H1 (cell line): ENCODE measurements at regions not wholly inside any gene's neighbourhood (a gene's known extent, or its start where the extent isn't known, plus 50 kb on each side); places are given as distances from the start of the nearest gene placed in this dataset.

ENCODE experiments used
- CTCF ChIA-PET: fragments of 300-600 bp; sonication (Branson Sonifier 250); formaldehyde crosslinking; loops from one replicate; lab custom pipeline; 2021; ENCODE audit not compliant: partially characterized antibody; lab: Charles Lee
- POLR2A ChIA-PET: fragments of 300-600 bp; sonication (Branson Sonifier 250); formaldehyde crosslinking; loops from one replicate; lab custom pipeline; 2021; ENCODE audit warnings: inconsistent platforms; ENCODE audit not compliant: partially characterized antibody; lab: Charles Lee
- DNase-seq, 2 experiments: peaks; one replicate each; pipeline versions ENCODE4 v3.0.0 to v3.0.0-alpha.2; 2010 to 2022; ENCODE audit warnings: low spot score in 2 of 2, low read depth in 1 of 2, mixed read lengths in 1 of 2
- FAIRE-seq: peaks from 2 replicates; lab custom pipeline; 2011; peaks lifted over from hg19 to GRCh38; lab: Jason Lieb, UNC
- H2AFZ ChIP-seq: 2 replicates; pipeline ENCODE4 v1.8.1; 2012; ENCODE audit warnings: low read length, inconsistent platforms
- H2AK5ac ChIP-seq: 2 replicates; pipeline ENCODE4 v1.6.1; 2013; ENCODE audit warnings: low read depth, low read length
- H2BK120ac ChIP-seq: replicated peaks from 2 replicates; pipeline ENCODE3; 2013; ENCODE audit warnings: low read depth, low read length, inconsistent platforms
- H2BK12ac ChIP-seq: 2 replicates; pipeline ENCODE4 v1.6.1; 2013; ENCODE audit warnings: low read depth, low read length
- H2BK15ac ChIP-seq: 2 replicates; pipeline ENCODE4 v1.6.1; 2013; ENCODE audit warnings: low read length
- H2BK20ac ChIP-seq: 2 replicates; pipeline ENCODE4 v1.6.1; 2013; ENCODE audit warnings: low read length
- H2BK5ac ChIP-seq: 2 replicates; pipeline ENCODE4 v1.6.1; 2013; ENCODE audit warnings: low read depth, low read length
- H3K14ac ChIP-seq: 2 replicates; pipeline ENCODE4 v1.6.1; 2013; ENCODE audit warnings: inconsistent platforms; ENCODE audit not compliant: insufficient read length
- H3K18ac ChIP-seq: 2 replicates; pipeline ENCODE4 v1.6.1; 2013; ENCODE audit warnings: low read length; ENCODE audit errors: extremely low read depth
- H3K23ac ChIP-seq: 2 replicates; pipeline ENCODE4 v1.6.1; 2013; ENCODE audit warnings: inconsistent platforms; ENCODE audit not compliant: insufficient read length
- H3K23me2 ChIP-seq: 2 replicates; pipeline ENCODE4 v1.6.1; 2013; ENCODE audit warnings: low read depth, low read length
- H3K27ac ChIP-seq: 2 replicates; pipeline ENCODE4 v1.6.1; 2011; ENCODE audit warnings: low read depth, low read length, inconsistent platforms
- H3K27me3 ChIP-seq, 4 experiments: replicated peaks in 1 of 4; 1 replicate in 1 of 4; 2 replicates in 3 of 4; pipeline versions ENCODE4 v1.6.1 to v1.8.1; 2011 to 2013; ENCODE audit warnings: low read length in 3 of 4, mild to moderate bottlenecking in 3 of 4, inconsistent platforms in 2 of 4, mixed read lengths in 2 of 4, moderate library complexity in 1 of 4; ENCODE audit not compliant: control insufficient read depth in 3 of 4, insufficient read depth in 3 of 4; ENCODE audit errors: extremely low read depth in 1 of 4
- H3K36me3 ChIP-seq, 4 experiments: 2 replicates each; pipeline versions ENCODE4 v1.6.1 to v1.8.1; 2011 to 2013; ENCODE audit warnings: mild to moderate bottlenecking in 4 of 4, low read length in 3 of 4, moderate library complexity in 2 of 4, control low read depth in 1 of 4, inconsistent platforms in 1 of 4; ENCODE audit not compliant: insufficient read depth in 4 of 4, control insufficient read depth in 2 of 4
- H3K4ac ChIP-seq: replicated peaks from 2 replicates; pipeline ENCODE3; 2013; ENCODE audit warnings: low read length, low read depth, mixed read lengths, inconsistent platforms; ENCODE audit not compliant: insufficient read length
- H3K4me1 ChIP-seq, 4 experiments: replicated peaks in 1 of 4; 1 replicate in 1 of 4; 2 replicates in 3 of 4; pipeline versions ENCODE4 v1.6.1 to v1.8.1; 2011 to 2013; ENCODE audit warnings: low read length in 3 of 4, inconsistent platforms in 2 of 4, mixed read lengths in 1 of 4; ENCODE audit not compliant: insufficient read depth in 4 of 4, control insufficient read depth in 3 of 4
- H3K4me2 ChIP-seq, 2 experiments: 2 replicates each; pipeline versions ENCODE4 v1.6.1 to v1.8.1; 2011 to 2013; ENCODE audit warnings: low read depth in 2 of 2, low read length in 2 of 2, control low read depth in 1 of 2, inconsistent platforms in 1 of 2, mild to moderate bottlenecking in 1 of 2; ENCODE audit not compliant: insufficient read depth in 1 of 2
- H3K4me3 ChIP-seq, 4 experiments: fragments of 200-600, 300-600 bp in 1 of 4; sonication (generic), shearing (Covaris generic), sonication (Bioruptor Twin) in 1 of 4; 2 replicates each; pipeline versions ENCODE4 v1.5.1 to v1.8.1; 2011 to 2016; ENCODE audit warnings: low read length in 4 of 4, low read depth in 3 of 4, control low read depth in 2 of 4, inconsistent platforms in 2 of 4, mild to moderate bottlenecking in 2 of 4, mixed read lengths in 1 of 4, moderate library complexity in 1 of 4; ENCODE audit not compliant: insufficient read depth in 2 of 4; ENCODE audit errors: extremely low read depth in 1 of 4
- H3K56ac ChIP-seq: replicated peaks from 2 replicates; pipeline ENCODE3; 2013; ENCODE audit warnings: low read depth, mild to moderate bottlenecking, mixed read lengths, low read length, inconsistent platforms; ENCODE audit not compliant: insufficient read length
- H3K79me1 ChIP-seq: 2 replicates; pipeline ENCODE4 v1.6.1; 2013; ENCODE audit warnings: low read depth, low read length, control low read depth
- H3K79me2 ChIP-seq, 2 experiments: 2 replicates each; pipeline versions ENCODE4 v1.6.1 to v1.8.1; 2012 to 2013; ENCODE audit warnings: low read length in 2 of 2, mild to moderate bottlenecking in 2 of 2, inconsistent platforms in 1 of 2; ENCODE audit not compliant: insufficient read depth in 2 of 2, control insufficient read depth in 1 of 2
- H3K9ac ChIP-seq, 4 experiments: replicated peaks in 1 of 4; 1 replicate in 1 of 4; 2 replicates in 3 of 4; pipeline versions ENCODE4 v1.6.1 to v1.8.1; 2011 to 2013; ENCODE audit warnings: low read depth in 3 of 4, low read length in 3 of 4, control low read depth in 2 of 4, mild to moderate bottlenecking in 2 of 4, moderate library complexity in 2 of 4, inconsistent platforms in 1 of 4; ENCODE audit errors: extremely low read depth in 1 of 4
- H3K9me3 ChIP-seq, 2 experiments: 2 replicates each; pipeline versions ENCODE4 v1.6.1 to v1.8.1; 2012 to 2013; ENCODE audit warnings: mild to moderate bottlenecking in 2 of 2, moderate library complexity in 2 of 2, control low read depth in 1 of 2, inconsistent platforms in 1 of 2, low read depth in 1 of 2, low read length in 1 of 2, mixed read lengths in 1 of 2; ENCODE audit not compliant: insufficient read depth in 2 of 2
- H4K20me1 ChIP-seq, 2 experiments: replicated peaks in 1 of 2; 2 replicates each; pipeline versions ENCODE3 to v1.8.1; 2011 to 2013; ENCODE audit warnings: inconsistent platforms in 2 of 2, low read length in 2 of 2, mild to moderate bottlenecking in 1 of 2; ENCODE audit not compliant: insufficient read depth in 2 of 2, control insufficient read depth in 1 of 2
- H4K5ac ChIP-seq: 2 replicates; pipeline ENCODE4 v1.6.1; 2013; ENCODE audit warnings: low read length, low read depth, mixed read lengths, inconsistent platforms; ENCODE audit not compliant: insufficient read length
- H4K8ac ChIP-seq: 2 replicates; pipeline ENCODE4 v1.8.0; 2013; ENCODE audit warnings: mild to moderate bottlenecking, moderate library complexity, low read length, inconsistent platforms; ENCODE audit not compliant: insufficient read depth; ENCODE audit errors: extremely low read depth
- H4K91ac ChIP-seq: replicated peaks from 2 replicates; pipeline ENCODE3; 2013; ENCODE audit warnings: low read length, mixed read lengths, inconsistent platforms; ENCODE audit not compliant: insufficient read length
- BRCA1 ChIP-seq: IDR thresholded peaks from 2 replicates; pipeline ENCODE4 v1.6.1; 2012; ENCODE audit warnings: low read depth, low read length, improper control_type of control experiment
- CHD2 ChIP-seq: IDR thresholded peaks from 2 replicates; pipeline ENCODE4 v1.6.1; 2012; ENCODE audit warnings: low read length, improper control_type of control experiment
- EZH2 ChIP-seq: fragments of 200-600 bp; sonication (generic); IDR thresholded peaks from 2 replicates; pipeline ENCODE4 v1.7.1; 2012; ENCODE audit warnings: low read depth, mild to moderate bottlenecking, moderate library complexity, low read length, inconsistent platforms; ENCODE audit not compliant: severe bottlenecking
- KDM5A ChIP-seq: fragments of 200-600 bp; IDR thresholded peaks from 2 replicates; pipeline ENCODE4 v1.7.1; 2012; ENCODE audit warnings: mild to moderate bottlenecking, low read length, inconsistent platforms, mixed read lengths
- POLR2AphosphoS5 ChIP-seq: IDR thresholded peaks from 2 replicates; pipeline ENCODE4 v1.6.1; 2011; ENCODE audit warnings: low read depth, low read length
- POU5F1 ChIP-seq: IDR thresholded peaks from 2 replicates; pipeline ENCODE4 v1.6.1; 2011; ENCODE audit warnings: low read depth, mild to moderate bottlenecking, low read length, moderate library complexity
- SP2 ChIP-seq: IDR thresholded peaks from 2 replicates; pipeline ENCODE4 v1.6.1; 2012; ENCODE audit warnings: mild to moderate bottlenecking, low read length, inconsistent platforms
- SP4 ChIP-seq: IDR thresholded peaks from 2 replicates; pipeline ENCODE4 v1.6.1; 2012; ENCODE audit warnings: low read length, inconsistent platforms
- TAF1 ChIP-seq: IDR thresholded peaks from 2 replicates; pipeline ENCODE4 v1.6.1; 2011; ENCODE audit warnings: mild to moderate bottlenecking, low read depth, low read length
- YY1 ChIP-seq: IDR thresholded peaks from 2 replicates; pipeline ENCODE4 v1.6.1; 2011; ENCODE audit warnings: low read depth, mild to moderate bottlenecking, low read length
- ZNF274 ChIP-seq: IDR thresholded peaks from 2 replicates; pipeline ENCODE4 v1.7.0; 2012; ENCODE audit warnings: low read length, borderline replicate concordance; ENCODE audit errors: extremely low read depth
- whole genome bisulfite sequencing, 2 experiments: shearing (Covaris generic) in 1 of 2; methylation state at CpG; one replicate each; pipeline versions ENCODE4 v1.1.6 to v1.1.7; 2013 to 2015; ENCODE audit warnings: low lambda C conversion rate in 2 of 2, mixed read lengths in 2 of 2, inconsistent platforms in 1 of 2, low coverage in 1 of 2, missing lambda C conversion rate in 1 of 2; ENCODE audit not compliant: insufficient replicate concordance in 2 of 2, insufficient coverage in 1 of 2, insufficient read length in 1 of 2; ENCODE audit errors: extremely low coverage in 1 of 2, missing lambda C conversion rate in 1 of 2; 5-methylcytosine and 5-hydroxymethylcytosine counted together

DNA sequence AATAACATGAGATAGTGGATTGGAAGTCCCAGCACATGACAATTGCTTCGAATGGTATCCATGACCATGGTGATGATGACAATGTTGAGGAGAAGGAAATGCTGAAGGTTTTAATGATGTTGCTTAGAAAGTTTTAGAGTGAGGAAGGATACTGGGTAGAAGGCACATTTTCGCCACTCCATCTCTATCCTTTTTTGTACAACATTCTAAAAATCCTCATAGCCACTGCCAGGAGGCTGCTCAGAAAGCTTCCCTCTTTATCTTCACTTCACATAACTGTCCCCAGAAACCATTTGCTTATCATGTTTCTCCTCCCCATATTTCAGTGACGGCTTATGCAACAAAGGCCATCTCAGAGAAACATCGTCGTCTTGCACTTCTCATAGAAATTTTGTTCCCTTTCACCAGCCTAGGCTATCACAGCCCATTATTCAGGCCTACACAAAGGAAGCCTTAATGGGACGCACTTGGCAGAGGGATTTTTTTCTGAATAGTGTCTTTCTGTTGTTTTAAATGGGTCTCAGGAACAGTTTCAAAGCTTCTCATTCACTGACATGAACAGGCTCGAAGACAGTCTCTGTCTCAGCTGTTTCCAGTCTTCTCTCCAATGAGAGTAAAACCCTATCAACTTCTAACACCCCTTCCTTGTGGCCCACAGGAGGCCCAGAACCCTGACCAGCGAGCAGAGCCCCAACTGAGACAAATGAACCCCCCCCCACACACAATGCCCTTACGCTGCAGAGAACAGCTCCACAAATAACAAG, 506.7 kb downstream of the HAPSTR1 start:
- Histone ChIP-seq H2BK15ac (no peak overlapping the region), H3K9me3 (no peaks in the 10 kb centered on the region), H2AFZ (no peak overlapping the region), H3K4me3 (no peak overlapping the region), H3K27me3 (no peaks in the 10 kb centered on the region), H3K23ac (no peak overlapping the region), H3K18ac (no peak overlapping the region), H3K36me3 (no peaks in the 10 kb centered on the region), H3K27ac (no peak overlapping the region), H2BK20ac (no peak overlapping the region), H2BK12ac (no peak overlapping the region), H3K4me2 (no peak overlapping the region), H2AK5ac (no peak overlapping the region), H2BK120ac (no peak overlapping the region), H3K56ac (no peak overlapping the region), H3K23me2 (no peaks in the 10 kb centered on the region), H3K4ac (no peak overlapping the region), H3K79me1 (no peaks in the 10 kb centered on the region), H3K4me1 (no peaks in the 10 kb centered on the region), H2BK5ac (no peak overlapping the region), H3K79me2 (no peaks in the 10 kb centered on the region), H3K9ac (no peak overlapping the region), H4K91ac (no peak overlapping the region), H4K8ac (no peak overlapping the region), H4K5ac (no peak overlapping the region), H4K20me1 (no peaks in the 10 kb centered on the region), H3K14ac (no peak overlapping the region)
- DNase-seq = no peak
- WGBS, 2 experiments = 85% methylated on average over 9 of the region's 9 CpGs; no CpG with 5 or more reads in 1 of the 2 experiments
- no peak for TF ChIP-seq YY1
- no peak for TF ChIP-seq BRCA1
- no peak for TF ChIP-seq SP2
- no peak for TF ChIP-seq POLR2AphosphoS5
- TF ChIP-seq EZH2 = no peak
- no peak for TF ChIP-seq POU5F1
- TF ChIP-seq CHD2 = no peak
- no peak for TF ChIP-seq ZNF274
- no peak for TF ChIP-seq TAF1
- no peak for TF ChIP-seq SP4
- no peak for TF ChIP-seq KDM5A
- FAIRE-seq = no peak
- ChIA-PET CTCF (interaction anchor here (1.5 kb wide), 1 partner anchor 19 kb away, joined by 4 read pairs; no protein-coding TSS in a partner anchor), POLR2A (interaction anchor here (0.8 kb wide), 1 partner anchor 83 kb away, joined by 5 read pairs; no protein-coding TSS in a partner anchor)
